WERI-Rb-1 (cell line): ENCODE measurements at regions not wholly inside any gene's neighbourhood (a gene's known extent, or its start where the extent isn't known, plus 50 kb on each side); places are given as distances from the start of the nearest gene placed in this dataset.

Experiments
- DNase-seq: peaks from one replicate; pipeline ENCODE4 v3.0.0-alpha.2; 2020
- H3K27ac ChIP-seq: fragments of 250-450 bp; sonication (Bioruptor Pico); 2 replicates; pipeline ENCODE4 v1.5.1; 2020; ENCODE audit warnings: mild to moderate bottlenecking, moderate library complexity
- H3K27me3 ChIP-seq: fragments of 250-450 bp; sonication (Bioruptor Pico); 2 replicates; pipeline ENCODE4 v1.5.1; 2021; ENCODE audit warnings: mild to moderate bottlenecking, low read depth, moderate library complexity; ENCODE audit not compliant: insufficient read depth, severe bottlenecking
- H3K36me3 ChIP-seq: fragments of 250-450 bp; sonication (Bioruptor Pico); 2 replicates; pipeline ENCODE4 v1.5.1; 2020; ENCODE audit warnings: mild to moderate bottlenecking, moderate library complexity
- H3K4me3 ChIP-seq: 2 replicates; pipeline ENCODE4 v1.5.1; 2011; ENCODE audit warnings: low read depth, mild to moderate bottlenecking, control low read depth, low read length
- H3K9me3 ChIP-seq: fragments of 250-450 bp; sonication (Bioruptor Pico); 2 replicates; pipeline ENCODE4 v1.5.1; 2021; ENCODE audit warnings: mild to moderate bottlenecking, moderate library complexity; ENCODE audit not compliant: severe bottlenecking
- TF ChIP-seq, protein P1 (sequence below): IDR thresholded peaks from 2 replicates; pipeline ENCODE4 v1.5.1; 2011; ENCODE audit warnings: low read depth, mild to moderate bottlenecking, control low read depth, inconsistent platforms, low read length

DNA sequence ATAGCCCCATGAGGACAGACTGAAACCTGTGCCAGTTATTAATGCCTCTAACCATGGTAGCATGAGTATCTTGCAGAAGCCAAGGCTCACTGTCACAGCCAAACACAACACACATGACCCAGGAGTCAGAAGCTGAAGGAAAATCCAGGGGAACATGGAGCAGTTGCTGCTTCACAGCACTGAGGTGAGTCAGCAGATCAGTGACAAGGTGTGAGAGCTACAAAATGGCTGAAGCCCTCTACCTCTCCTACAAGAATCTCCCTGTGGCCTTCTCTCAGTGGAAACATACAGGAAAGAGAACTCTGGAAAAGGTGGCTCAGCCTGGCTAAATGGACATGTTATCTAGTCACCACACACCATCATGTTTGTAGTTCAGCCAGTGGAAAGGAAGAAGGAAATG, 93.5 kb downstream of the NAB1 start:
- DNase-seq, result no peak
- no peak overlapping the region for H3K27ac ChIP-seq
- no peaks in the 10 kb centered on the region for H3K9me3 ChIP-seq
- H3K27me3 ChIP-seq, result no peaks in the 10 kb centered on the region
- H3K36me3 ChIP-seq, result no peaks in the 10 kb centered on the region
- TF ChIP-seq, protein P1, sequence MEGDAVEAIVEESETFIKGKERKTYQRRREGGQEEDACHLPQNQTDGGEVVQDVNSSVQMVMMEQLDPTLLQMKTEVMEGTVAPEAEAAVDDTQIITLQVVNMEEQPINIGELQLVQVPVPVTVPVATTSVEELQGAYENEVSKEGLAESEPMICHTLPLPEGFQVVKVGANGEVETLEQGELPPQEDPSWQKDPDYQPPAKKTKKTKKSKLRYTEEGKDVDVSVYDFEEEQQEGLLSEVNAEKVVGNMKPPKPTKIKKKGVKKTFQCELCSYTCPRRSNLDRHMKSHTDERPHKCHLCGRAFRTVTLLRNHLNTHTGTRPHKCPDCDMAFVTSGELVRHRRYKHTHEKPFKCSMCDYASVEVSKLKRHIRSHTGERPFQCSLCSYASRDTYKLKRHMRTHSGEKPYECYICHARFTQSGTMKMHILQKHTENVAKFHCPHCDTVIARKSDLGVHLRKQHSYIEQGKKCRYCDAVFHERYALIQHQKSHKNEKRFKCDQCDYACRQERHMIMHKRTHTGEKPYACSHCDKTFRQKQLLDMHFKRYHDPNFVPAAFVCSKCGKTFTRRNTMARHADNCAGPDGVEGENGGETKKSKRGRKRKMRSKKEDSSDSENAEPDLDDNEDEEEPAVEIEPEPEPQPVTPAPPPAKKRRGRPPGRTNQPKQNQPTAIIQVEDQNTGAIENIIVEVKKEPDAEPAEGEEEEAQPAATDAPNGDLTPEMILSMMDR, result no peak
- no peak overlapping the region for H3K4me3 ChIP-seq

DNA sequence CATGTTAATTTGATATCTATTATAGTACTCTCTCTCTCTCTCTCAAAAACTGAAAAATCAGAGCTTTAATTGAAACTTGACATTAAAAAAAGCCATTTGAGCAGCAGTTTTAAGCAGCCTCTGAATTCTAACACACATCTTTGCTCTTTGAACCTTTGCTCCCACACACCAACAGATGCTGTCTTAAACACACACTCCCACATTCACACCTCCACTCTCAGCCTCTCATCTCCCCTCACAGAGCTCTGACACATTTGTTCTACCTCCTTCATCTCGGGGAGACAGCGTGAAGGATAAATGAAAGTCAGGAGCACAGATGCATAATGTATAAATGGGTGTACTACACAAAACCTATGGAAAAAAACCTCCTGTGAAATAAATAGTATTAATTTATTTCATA, 95.2 kb downstream of the NAB1 start:
- no peaks in the 10 kb centered on the region for H3K27me3 ChIP-seq
- no peak overlapping the region for H3K4me3 ChIP-seq
- no peak for DNase-seq
- no peaks in the 10 kb centered on the region for H3K36me3 ChIP-seq
- TF ChIP-seq, protein P1, result no peak
- H3K9me3 ChIP-seq, result no peaks in the 10 kb centered on the region
- H3K27ac ChIP-seq, result no peak overlapping the region

DNA sequence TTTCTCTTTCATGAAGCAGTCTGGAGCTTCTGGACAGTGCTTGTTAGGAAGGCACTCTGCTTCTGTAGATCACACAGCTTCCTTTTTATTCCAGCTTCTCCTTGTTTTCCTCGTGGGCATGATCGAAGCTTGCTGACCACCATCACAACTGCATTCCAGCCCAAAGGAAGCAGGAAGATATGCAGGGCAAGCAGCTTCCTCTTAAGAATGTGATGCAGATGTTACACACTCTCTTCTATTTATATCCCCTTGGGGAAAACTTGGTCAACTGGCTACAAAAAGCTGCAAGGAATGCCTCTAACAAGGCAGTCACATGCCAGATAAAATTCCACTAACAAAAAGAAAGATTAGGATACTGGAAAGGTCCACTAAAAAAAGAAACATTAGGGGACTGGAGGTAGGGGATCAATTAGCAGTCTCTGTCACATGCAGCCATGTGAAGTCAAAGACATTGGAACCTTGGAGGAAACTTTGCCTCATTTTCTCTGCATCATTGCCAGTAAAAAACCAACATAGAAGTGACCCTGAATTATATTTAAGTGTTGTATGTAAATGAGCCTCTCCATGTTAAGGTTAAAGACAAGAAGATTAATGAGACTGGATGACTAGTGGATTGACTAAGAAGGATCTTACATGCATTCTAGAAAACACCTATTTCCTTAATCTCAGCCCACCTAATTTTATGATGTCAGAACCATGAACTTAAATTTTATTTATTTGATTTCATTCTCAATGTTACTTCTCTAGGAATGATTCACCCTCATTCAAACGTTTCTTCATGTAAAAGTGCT, 98.3 kb downstream of the NAB1 start:
- Histone ChIP-seq H3K9me3 (no peaks in the 10 kb centered on the region), H3K27ac (no peak overlapping the region), H3K27me3 (no peaks in the 10 kb centered on the region), H3K36me3 (no peaks in the 10 kb centered on the region), H3K4me3 (no peak overlapping the region)
- no peak for DNase-seq
- TF ChIP-seq, protein P1, result no peak

DNA sequence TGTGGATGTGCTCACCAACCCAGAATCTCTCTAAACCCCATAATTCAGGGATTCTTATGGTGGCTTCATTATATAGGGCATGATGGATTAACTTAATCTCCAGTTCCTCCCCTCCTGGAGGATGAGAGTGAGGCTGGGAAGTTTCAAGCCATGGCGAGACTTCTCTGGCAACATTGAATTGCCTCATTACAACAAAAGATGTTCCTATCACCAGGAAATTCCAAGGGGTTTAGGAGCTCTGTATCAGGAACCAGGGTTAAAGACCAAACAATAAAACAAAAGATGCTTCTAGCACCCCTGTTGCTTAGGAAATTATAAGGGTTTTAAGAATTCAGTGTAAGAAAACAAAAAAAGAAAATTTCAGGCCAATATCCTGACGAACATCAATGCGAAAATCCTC, 100.1 kb downstream of the NAB1 start:
- no peak overlapping the region for H3K27ac ChIP-seq
- no peaks in the 10 kb centered on the region for H3K27me3 ChIP-seq
- DNase-seq, result no peak
- no peaks in the 10 kb centered on the region for H3K9me3 ChIP-seq
- TF ChIP-seq, protein P1, result no peak
- H3K36me3 ChIP-seq, result no peaks in the 10 kb centered on the region
- no peak overlapping the region for H3K4me3 ChIP-seq

DNA sequence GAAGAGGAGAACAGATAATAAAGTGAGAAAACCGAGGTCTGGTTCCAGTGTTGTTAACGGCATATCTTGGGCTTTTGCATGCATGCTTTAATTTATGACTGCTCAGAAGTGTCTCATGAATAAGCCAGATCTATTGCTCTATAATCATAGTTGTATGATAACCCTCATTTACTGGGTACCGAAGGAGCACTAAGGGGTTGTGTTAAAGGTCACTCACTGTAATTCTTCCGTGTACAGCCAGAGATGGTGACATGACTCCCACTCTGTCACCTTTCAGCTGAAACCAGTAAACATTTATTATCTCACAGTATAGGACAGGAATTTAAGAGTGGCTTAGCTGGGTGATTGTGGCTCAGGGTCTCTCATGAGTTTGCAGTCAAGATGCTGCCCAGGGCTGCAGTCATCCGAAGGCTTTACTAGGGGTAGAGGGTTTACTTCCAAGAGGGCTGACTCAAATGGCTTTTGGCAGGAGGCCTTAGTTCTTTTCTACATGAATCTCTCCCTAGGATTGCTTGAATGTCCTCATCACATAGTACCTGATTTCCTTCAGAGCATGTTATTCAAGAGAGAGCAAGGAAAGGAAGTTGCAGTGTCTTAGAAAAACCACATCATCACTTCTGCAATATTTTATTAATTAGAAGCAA, 107.0 kb downstream of the NAB1 start:
- Histone ChIP-seq H3K9me3 (no peaks in the 10 kb centered on the region), H3K27me3 (no peaks in the 10 kb centered on the region), H3K4me3 (no peak overlapping the region), H3K36me3 (no peaks in the 10 kb centered on the region), H3K27ac (no peak overlapping the region)
- no peak for DNase-seq
- TF ChIP-seq, protein P1, result no peak
